ENCODE measurements at regions not wholly inside any gene's neighbourhood (a gene's known extent, or its start where the extent isn't known, plus 50 kb on each side); places are given as distances from the start of the nearest gene placed in this dataset.

- Histone ChIP-seq H3K9ac (ENCODE audit: low read depth, low read length) (no peak overlapping the region), H3K4me1 (ENCODE audit: control insufficient read depth, insufficient read depth, low read length) (no peaks in the 10 kb centered on the region), H3K9me3 (ENCODE audit: control insufficient read depth, insufficient read depth, low read length) (no peaks in the 10 kb centered on the region), H3K27me3 (ENCODE audit: control insufficient read depth, insufficient read depth, low read length) (no peaks in the 10 kb centered on the region), H3K36me3 (ENCODE audit: control insufficient read depth, insufficient read depth, low read length) (no peaks in the 10 kb centered on the region), H3K4me3 (ENCODE audit: low read depth, low read length) (no peak overlapping the region)
These were observed 195.4 kb upstream of the PGRMC2 start for GRCh38 chr4:128483041-128483440.

- H3K27me3 ChIP-seq (ENCODE audit: control insufficient read depth, insufficient read depth, low read length), result no peaks in the 10 kb centered on the region
- no peaks in the 10 kb centered on the region for H3K4me1 ChIP-seq (ENCODE audit: control insufficient read depth, insufficient read depth, low read length)
- H3K9me3 ChIP-seq (ENCODE audit: control insufficient read depth, insufficient read depth, low read length), result no peaks in the 10 kb centered on the region
- no peak overlapping the region for H3K9ac ChIP-seq (ENCODE audit: low read depth, low read length)
- no peak overlapping the region for H3K4me3 ChIP-seq (ENCODE audit: low read depth, low read length)
- H3K36me3 ChIP-seq (ENCODE audit: control insufficient read depth, insufficient read depth, low read length), result no peaks in the 10 kb centered on the region
These were observed 194.3 kb upstream of the PGRMC2 start for GRCh38 chr4:128481752-128482480.

- H3K4me3 ChIP-seq (ENCODE audit: low read depth, low read length), result no peak overlapping the region
- H3K9me3 ChIP-seq (ENCODE audit: control insufficient read depth, insufficient read depth, low read length), result no peaks in the 10 kb centered on the region
- no peaks in the 10 kb centered on the region for H3K27me3 ChIP-seq (ENCODE audit: control insufficient read depth, insufficient read depth, low read length)
- H3K4me1 ChIP-seq (ENCODE audit: control insufficient read depth, insufficient read depth, low read length), result no peaks in the 10 kb centered on the region
- no peak overlapping the region for H3K9ac ChIP-seq (ENCODE audit: low read depth, low read length)
- H3K36me3 ChIP-seq (ENCODE audit: control insufficient read depth, insufficient read depth, low read length), result no peaks in the 10 kb centered on the region
These were observed 193.3 kb upstream of the PGRMC2 start for GRCh38 chr4:128480945-128481344.

- H3K27me3 ChIP-seq (ENCODE audit: control insufficient read depth, insufficient read depth, low read length), result no peaks in the 10 kb centered on the region
- H3K9ac ChIP-seq (ENCODE audit: low read depth, low read length), result no peak overlapping the region
- no peaks in the 10 kb centered on the region for H3K36me3 ChIP-seq (ENCODE audit: control insufficient read depth, insufficient read depth, low read length)
- H3K4me3 ChIP-seq (ENCODE audit: low read depth, low read length), result no peak overlapping the region
- no peaks in the 10 kb centered on the region for H3K4me1 ChIP-seq (ENCODE audit: control insufficient read depth, insufficient read depth, low read length)
- H3K9me3 ChIP-seq (ENCODE audit: control insufficient read depth, insufficient read depth, low read length), result no peaks in the 10 kb centered on the region
These were observed 189.9 kb upstream of the PGRMC2 start for GRCh38 chr4:128477540-128477939.

GRCh38 chr4:128475597-128475996 lies 188.0 kb upstream of the PGRMC2 start:
- Histone ChIP-seq H3K27me3 (ENCODE audit: control insufficient read depth, insufficient read depth, low read length) (no peaks in the 10 kb centered on the region), H3K9me3 (ENCODE audit: control insufficient read depth, insufficient read depth, low read length) (no peaks in the 10 kb centered on the region), H3K4me1 (ENCODE audit: control insufficient read depth, insufficient read depth, low read length) (no peaks in the 10 kb centered on the region), H3K4me3 (ENCODE audit: low read depth, low read length) (no peak overlapping the region), H3K36me3 (ENCODE audit: control insufficient read depth, insufficient read depth, low read length) (no peaks in the 10 kb centered on the region), H3K9ac (ENCODE audit: low read depth, low read length) (no peak overlapping the region)

GRCh38 chr4:128471576-128471975 lies 184.0 kb upstream of the PGRMC2 start:
- no peak overlapping the region for H3K9ac ChIP-seq (ENCODE audit: low read depth, low read length)
- H3K36me3 ChIP-seq (ENCODE audit: control insufficient read depth, insufficient read depth, low read length), result no peaks in the 10 kb centered on the region
- H3K4me3 ChIP-seq (ENCODE audit: low read depth, low read length), result no peak overlapping the region
- no peaks in the 10 kb centered on the region for H3K9me3 ChIP-seq (ENCODE audit: control insufficient read depth, insufficient read depth, low read length)
- H3K4me1 ChIP-seq (ENCODE audit: control insufficient read depth, insufficient read depth, low read length), result no peaks in the 10 kb centered on the region
- no peaks in the 10 kb centered on the region for H3K27me3 ChIP-seq (ENCODE audit: control insufficient read depth, insufficient read depth, low read length)

- no peaks in the 10 kb centered on the region for H3K4me1 ChIP-seq (ENCODE audit: control insufficient read depth, insufficient read depth, low read length)
These were observed 183.0 kb upstream of the PGRMC2 start for GRCh38 chr4:128470492-128471053.

GRCh38 chr4:128468123-128468989 lies 180.7 kb upstream of the PGRMC2 start:
- no peaks in the 10 kb centered on the region for H3K36me3 ChIP-seq (ENCODE audit: control insufficient read depth, insufficient read depth, low read length)
- H3K4me3 ChIP-seq (ENCODE audit: low read depth, low read length), result no peak overlapping the region
- no peaks in the 10 kb centered on the region for H3K4me1 ChIP-seq (ENCODE audit: control insufficient read depth, insufficient read depth, low read length)
- H3K27me3 ChIP-seq (ENCODE audit: control insufficient read depth, insufficient read depth, low read length), result no peaks in the 10 kb centered on the region
- H3K9ac ChIP-seq (ENCODE audit: low read depth, low read length), result no peak overlapping the region
- no peaks in the 10 kb centered on the region for H3K9me3 ChIP-seq (ENCODE audit: control insufficient read depth, insufficient read depth, low read length)

More at GRCh38 chr4:128470492-128471053, 183.0 kb upstream of the PGRMC2 start:
- no peak overlapping the region for H3K4me3 ChIP-seq (ENCODE audit: low read depth, low read length)
- no peaks in the 10 kb centered on the region for H3K27me3 ChIP-seq (ENCODE audit: control insufficient read depth, insufficient read depth, low read length)
- H3K36me3 ChIP-seq (ENCODE audit: control insufficient read depth, insufficient read depth, low read length), result no peaks in the 10 kb centered on the region
- H3K9ac ChIP-seq (ENCODE audit: low read depth, low read length), result no peak overlapping the region
- no peaks in the 10 kb centered on the region for H3K9me3 ChIP-seq (ENCODE audit: control insufficient read depth, insufficient read depth, low read length)

- no peak overlapping the region for H3K9ac ChIP-seq (ENCODE audit: low read depth, low read length)
- peaks cover 3% of the 10 kb centered on the region for H3K9me3 ChIP-seq (ENCODE audit: control insufficient read depth, insufficient read depth, low read length)
- no peaks in the 10 kb centered on the region for H3K36me3 ChIP-seq (ENCODE audit: control insufficient read depth, insufficient read depth, low read length)
- H3K4me3 ChIP-seq (ENCODE audit: low read depth, low read length), result no peak overlapping the region
- H3K4me1 ChIP-seq (ENCODE audit: control insufficient read depth, insufficient read depth, low read length), result peaks cover 6% of the 10 kb centered on the region
- H3K27me3 ChIP-seq (ENCODE audit: control insufficient read depth, insufficient read depth, low read length), result no peaks in the 10 kb centered on the region
These were observed 177.9 kb upstream of the PGRMC2 start for GRCh38 chr4:128465523-128465922.

GRCh38 chr4:128463006-128463405 lies 175.4 kb upstream of the PGRMC2 start:
- no peaks in the 10 kb centered on the region for H3K27me3 ChIP-seq (ENCODE audit: control insufficient read depth, insufficient read depth, low read length)
- H3K4me1 ChIP-seq (ENCODE audit: control insufficient read depth, insufficient read depth, low read length), result peaks cover 6% of the 10 kb centered on the region

GRCh38 chr4:128462103-128462783 lies 174.6 kb upstream of the PGRMC2 start:
- Histone ChIP-seq H3K27me3 (ENCODE audit: control insufficient read depth, insufficient read depth, low read length) (no peaks in the 10 kb centered on the region), H3K4me3 (ENCODE audit: low read depth, low read length) (no peak overlapping the region), H3K9ac (ENCODE audit: low read depth, low read length) (no peak overlapping the region), H3K4me1 (ENCODE audit: control insufficient read depth, insufficient read depth, low read length) (peaks cover 6% of the 10 kb centered on the region), H3K9me3 (ENCODE audit: control insufficient read depth, insufficient read depth, low read length) (peaks cover 3% of the 10 kb centered on the region), H3K36me3 (ENCODE audit: control insufficient read depth, insufficient read depth, low read length) (no peaks in the 10 kb centered on the region)

More at GRCh38 chr4:128463006-128463405, 175.4 kb upstream of the PGRMC2 start:
- Histone ChIP-seq H3K9ac (ENCODE audit: low read depth, low read length) (no peak overlapping the region), H3K4me3 (ENCODE audit: low read depth, low read length) (no peak overlapping the region), H3K9me3 (ENCODE audit: control insufficient read depth, insufficient read depth, low read length) (peaks cover 3% of the 10 kb centered on the region), H3K36me3 (ENCODE audit: control insufficient read depth, insufficient read depth, low read length) (no peaks in the 10 kb centered on the region)
